ENCODE measurements at regions not wholly inside any gene's neighbourhood (a gene's known extent, or its start where the extent isn't known, plus 50 kb on each side); places are given as distances from the start of the nearest gene placed in this dataset.

DNA sequence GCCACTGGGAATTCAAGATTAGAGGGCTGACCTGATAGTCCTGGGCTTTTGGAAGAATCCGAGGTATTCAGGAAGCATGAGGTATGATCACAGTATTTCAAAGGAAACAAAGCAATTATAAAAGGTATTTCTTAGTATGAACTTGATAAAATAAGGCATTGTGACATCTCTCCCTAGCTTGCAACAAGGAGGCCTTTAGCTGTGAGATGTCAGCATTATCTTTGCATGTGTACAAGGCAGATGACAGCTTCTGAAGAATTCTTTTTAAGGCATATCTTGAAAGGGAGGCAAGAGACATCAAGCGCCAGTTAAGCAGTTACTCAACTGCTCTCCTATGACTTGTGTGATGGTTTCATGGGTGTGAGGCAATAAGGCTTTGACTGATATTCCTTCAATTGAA is 1123.7 kb downstream of the PLA2G4A start:
- H3F3A ChIP-seq (ENCODE audit: insufficient read depth, low read length) = no peaks in the 10 kb centered on the region
- H3K4me3 ChIP-seq (ENCODE audit: low read depth, low read length, poor library complexity, severe bottlenecking) = no peak overlapping the region
- no peaks in the 10 kb centered on the region for H3K9me2 ChIP-seq (ENCODE audit: low read depth, low read length)
- H3K4me1 ChIP-seq (ENCODE audit: insufficient read depth, low read length, severe bottlenecking) = no peaks in the 10 kb centered on the region
- H3K4me2 ChIP-seq (ENCODE audit: low read length) = no peak overlapping the region
- no peaks in the 10 kb centered on the region for H3K9me3 ChIP-seq (ENCODE audit: low read length)
- H3K79me2 ChIP-seq (ENCODE audit: insufficient read depth, low read length) = no peaks in the 10 kb centered on the region
- H3K27me3 ChIP-seq (ENCODE audit: insufficient read depth, low read length) = no peaks in the 10 kb centered on the region
- TF ChIP-seq EZH2 (IDR thresholded peaks at IDR 0.05; ENCODE audit: borderline replicate concordance, low read length) = no peak
- TF ChIP-seq, protein P1, sequence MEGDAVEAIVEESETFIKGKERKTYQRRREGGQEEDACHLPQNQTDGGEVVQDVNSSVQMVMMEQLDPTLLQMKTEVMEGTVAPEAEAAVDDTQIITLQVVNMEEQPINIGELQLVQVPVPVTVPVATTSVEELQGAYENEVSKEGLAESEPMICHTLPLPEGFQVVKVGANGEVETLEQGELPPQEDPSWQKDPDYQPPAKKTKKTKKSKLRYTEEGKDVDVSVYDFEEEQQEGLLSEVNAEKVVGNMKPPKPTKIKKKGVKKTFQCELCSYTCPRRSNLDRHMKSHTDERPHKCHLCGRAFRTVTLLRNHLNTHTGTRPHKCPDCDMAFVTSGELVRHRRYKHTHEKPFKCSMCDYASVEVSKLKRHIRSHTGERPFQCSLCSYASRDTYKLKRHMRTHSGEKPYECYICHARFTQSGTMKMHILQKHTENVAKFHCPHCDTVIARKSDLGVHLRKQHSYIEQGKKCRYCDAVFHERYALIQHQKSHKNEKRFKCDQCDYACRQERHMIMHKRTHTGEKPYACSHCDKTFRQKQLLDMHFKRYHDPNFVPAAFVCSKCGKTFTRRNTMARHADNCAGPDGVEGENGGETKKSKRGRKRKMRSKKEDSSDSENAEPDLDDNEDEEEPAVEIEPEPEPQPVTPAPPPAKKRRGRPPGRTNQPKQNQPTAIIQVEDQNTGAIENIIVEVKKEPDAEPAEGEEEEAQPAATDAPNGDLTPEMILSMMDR (IDR thresholded peaks at IDR 0.05; ENCODE audit: low read length) = no peak
- H4K20me1 ChIP-seq (ENCODE audit: insufficient read depth, low read length) = no peaks in the 10 kb centered on the region
- H3K27ac ChIP-seq (ENCODE audit: low read depth, low read length, poor library complexity, severe bottlenecking) = no peak overlapping the region
- H3K9ac ChIP-seq (ENCODE audit: low read length) = no peak overlapping the region
- no peak overlapping the region for H2AFZ ChIP-seq (ENCODE audit: low read length)
- H3K36me3 ChIP-seq (ENCODE audit: insufficient read depth, low read length) = no peaks in the 10 kb centered on the region

DNA sequence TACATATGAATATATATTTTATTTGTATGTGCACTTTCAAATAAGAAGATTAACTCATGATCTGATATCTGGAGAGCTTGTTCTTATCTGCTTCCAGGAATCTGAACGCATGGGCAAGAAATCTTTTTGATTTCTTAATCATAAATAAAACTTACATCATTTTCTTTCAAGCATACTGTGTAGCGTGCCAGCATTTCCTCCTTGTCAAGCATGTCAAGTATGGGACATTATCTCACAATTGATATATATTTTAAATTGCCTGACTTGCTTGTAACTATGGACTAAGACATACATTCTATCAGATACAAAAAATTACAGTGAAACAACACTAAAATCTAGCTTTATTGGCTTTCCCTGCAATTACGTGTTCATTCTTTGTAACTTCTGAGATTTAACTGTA is 1128.2 kb downstream of the PLA2G4A start:
- Histone ChIP-seq H3K4me1 (ENCODE audit: insufficient read depth, low read length, severe bottlenecking) (no peaks in the 10 kb centered on the region), H3K9me3 (ENCODE audit: low read length) (no peaks in the 10 kb centered on the region), H3K36me3 (ENCODE audit: insufficient read depth, low read length) (no peaks in the 10 kb centered on the region), H3K4me2 (ENCODE audit: low read length) (no peak overlapping the region), H3K27ac (ENCODE audit: low read depth, low read length, poor library complexity, severe bottlenecking) (no peak overlapping the region), H3F3A (ENCODE audit: insufficient read depth, low read length) (no peaks in the 10 kb centered on the region), H3K79me2 (ENCODE audit: insufficient read depth, low read length) (no peaks in the 10 kb centered on the region), H2AFZ (ENCODE audit: low read length) (no peak overlapping the region), H3K27me3 (ENCODE audit: insufficient read depth, low read length) (no peaks in the 10 kb centered on the region), H4K20me1 (ENCODE audit: insufficient read depth, low read length) (no peaks in the 10 kb centered on the region), H3K9ac (ENCODE audit: low read length) (no peak overlapping the region), H3K9me2 (ENCODE audit: low read depth, low read length) (no peaks in the 10 kb centered on the region), H3K4me3 (ENCODE audit: low read depth, low read length, poor library complexity, severe bottlenecking) (no peak overlapping the region)
- TF ChIP-seq, protein P1 (IDR thresholded peaks at IDR 0.05; ENCODE audit: low read length) = no peak
- no peak for TF ChIP-seq EZH2 (IDR thresholded peaks at IDR 0.05; ENCODE audit: borderline replicate concordance, low read length)

DNA sequence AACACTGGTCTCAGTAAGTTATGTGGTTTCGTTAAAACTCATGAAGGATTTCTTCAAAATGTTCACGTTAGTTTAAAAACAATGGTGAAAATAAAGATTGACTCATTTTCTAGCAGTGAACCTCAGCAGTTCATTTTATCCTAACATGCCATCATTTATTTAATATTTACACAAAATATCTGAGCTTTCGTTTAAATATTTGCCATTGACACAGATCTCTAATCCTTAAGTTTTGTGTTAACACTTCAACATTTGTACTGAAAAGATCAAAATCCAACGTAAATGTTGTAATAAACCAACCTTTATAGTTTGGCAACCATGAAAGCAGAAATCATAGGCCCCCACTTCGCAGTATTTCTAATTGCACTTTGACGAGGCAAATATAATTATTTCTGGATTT is 1129.5 kb downstream of the PLA2G4A start:
- no peaks in the 10 kb centered on the region for H3K79me2 ChIP-seq (ENCODE audit: insufficient read depth, low read length)
- H2AFZ ChIP-seq (ENCODE audit: low read length) = no peak overlapping the region
- H3K9ac ChIP-seq (ENCODE audit: low read length) = no peak overlapping the region

DNA sequence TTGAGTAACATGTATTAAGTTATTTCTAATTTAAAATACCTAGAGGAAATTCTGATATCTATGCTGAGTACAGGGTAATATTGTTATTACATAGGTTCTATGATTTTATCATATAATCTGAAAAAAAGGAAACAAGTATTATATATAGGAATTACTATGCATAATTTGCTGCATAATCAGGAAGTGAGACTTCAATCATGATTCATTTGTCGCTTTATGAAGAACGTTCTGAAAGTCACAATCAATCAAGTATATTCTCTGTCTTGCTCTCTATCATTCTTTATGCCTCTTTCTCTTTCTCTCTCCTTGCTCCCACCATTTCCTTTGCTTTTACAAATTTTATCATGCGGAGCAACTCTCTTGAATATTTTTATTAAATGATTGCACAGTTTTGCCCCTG is 1130.3 kb downstream of the PLA2G4A start:
- Histone ChIP-seq H3K4me3 (ENCODE audit: low read depth, low read length, poor library complexity, severe bottlenecking) (no peak overlapping the region), H2AFZ (ENCODE audit: low read length) (no peak overlapping the region), H3K27ac (ENCODE audit: low read depth, low read length, poor library complexity, severe bottlenecking) (no peak overlapping the region), H3K4me2 (ENCODE audit: low read length) (no peak overlapping the region), H4K20me1 (ENCODE audit: insufficient read depth, low read length) (no peaks in the 10 kb centered on the region), H3K9me2 (ENCODE audit: low read depth, low read length) (no peaks in the 10 kb centered on the region), H3K4me1 (ENCODE audit: insufficient read depth, low read length, severe bottlenecking) (no peaks in the 10 kb centered on the region), H3K79me2 (ENCODE audit: insufficient read depth, low read length) (no peaks in the 10 kb centered on the region), H3F3A (ENCODE audit: insufficient read depth, low read length) (no peaks in the 10 kb centered on the region), H3K36me3 (ENCODE audit: insufficient read depth, low read length) (no peaks in the 10 kb centered on the region), H3K9ac (ENCODE audit: low read length) (no peak overlapping the region), H3K9me3 (ENCODE audit: low read length) (no peaks in the 10 kb centered on the region), H3K27me3 (ENCODE audit: insufficient read depth, low read length) (no peaks in the 10 kb centered on the region)
- TF ChIP-seq, protein P1 (IDR thresholded peaks at IDR 0.05; ENCODE audit: low read length) = no peak
- no peak for TF ChIP-seq EZH2 (IDR thresholded peaks at IDR 0.05; ENCODE audit: borderline replicate concordance, low read length)

More for the DNA sequence above, 1129.5 kb downstream of the PLA2G4A start:
- no peaks in the 10 kb centered on the region for H4K20me1 ChIP-seq (ENCODE audit: insufficient read depth, low read length)
- no peaks in the 10 kb centered on the region for H3K4me1 ChIP-seq (ENCODE audit: insufficient read depth, low read length, severe bottlenecking)
- H3K9me3 ChIP-seq (ENCODE audit: low read length) = no peaks in the 10 kb centered on the region
- TF ChIP-seq EZH2 (IDR thresholded peaks at IDR 0.05; ENCODE audit: borderline replicate concordance, low read length) = no peak
- no peaks in the 10 kb centered on the region for H3K27me3 ChIP-seq (ENCODE audit: insufficient read depth, low read length)
- no peak overlapping the region for H3K27ac ChIP-seq (ENCODE audit: low read depth, low read length, poor library complexity, severe bottlenecking)
- no peaks in the 10 kb centered on the region for H3K36me3 ChIP-seq (ENCODE audit: insufficient read depth, low read length)
- H3K9me2 ChIP-seq (ENCODE audit: low read depth, low read length) = no peaks in the 10 kb centered on the region
- no peak overlapping the region for H3K4me2 ChIP-seq (ENCODE audit: low read length)
- no peaks in the 10 kb centered on the region for H3F3A ChIP-seq (ENCODE audit: insufficient read depth, low read length)
- no peak overlapping the region for H3K4me3 ChIP-seq (ENCODE audit: low read depth, low read length, poor library complexity, severe bottlenecking)
